CD14-positive monocyte (primary cell): ENCODE measurements at regions not wholly inside any gene's neighbourhood (a gene's known extent, or its start where the extent isn't known, plus 50 kb on each side); places are given as distances from the start of the nearest gene placed in this dataset.
"Not testable (repeated sequence)": the region's sequence is repeated elsewhere in the genome, so short reads cannot be mapped to it uniquely, and the experiment has no call there.

Experiments
- DNase-seq, 3 donors: peaks; one replicate each; pipeline ENCODE4 v3.0.0-alpha.2; 2011 to 2022
- H2AFZ ChIP-seq: 2 replicates; pipeline ENCODE4 v1.6.0; 2012; ENCODE audit warnings: mild to moderate bottlenecking, low read depth, low read length, inconsistent platforms; ENCODE audit not compliant: insufficient read depth, poor library complexity, severe bottlenecking
- H3K27ac ChIP-seq, 2 donors: 1 replicate in 1 of 2; 2 replicates in 1 of 2; pipeline ENCODE4 v1.5.1; 2012 to 2013; ENCODE audit warnings: low read length in 2 of 2, control low read depth in 1 of 2, inconsistent platforms in 1 of 2, low read depth in 1 of 2, mild to moderate bottlenecking in 1 of 2
- H3K27me3 ChIP-seq, 2 donors: one replicate each; pipeline versions ENCODE4 v1.6.0 to v1.6.1; 2011 to 2013; ENCODE audit warnings: low read length in 2 of 2; ENCODE audit not compliant: control insufficient read depth in 2 of 2, insufficient read depth in 2 of 2
- H3K36me3 ChIP-seq, 2 donors: replicated peaks in 1 of 2; 1 replicate in 1 of 2; 2 replicates in 1 of 2; pipeline versions ENCODE4 v1.5.1 to v1.6.1; 2012 to 2013; ENCODE audit warnings: low read length in 2 of 2, control low read depth in 1 of 2, inconsistent platforms in 1 of 2, mild to moderate bottlenecking in 1 of 2; ENCODE audit not compliant: insufficient read depth in 2 of 2, control insufficient read depth in 1 of 2
- H3K4me1 ChIP-seq, 2 donors: 1 replicate in 1 of 2; 2 replicates in 1 of 2; pipeline versions ENCODE4 v1.5.1 to v1.6.1; 2012 to 2013; ENCODE audit warnings: low read length in 2 of 2, control low read depth in 1 of 2, inconsistent platforms in 1 of 2, mild to moderate bottlenecking in 1 of 2, moderate library complexity in 1 of 2; ENCODE audit not compliant: insufficient read depth in 2 of 2, control insufficient read depth in 1 of 2
- H3K4me2 ChIP-seq: replicated peaks from 2 replicates; pipeline ENCODE3; 2012; ENCODE audit warnings: low read length, moderate library complexity, mild to moderate bottlenecking; ENCODE audit not compliant: poor library complexity, severe bottlenecking; ENCODE audit errors: extremely low read depth
- H3K4me3 ChIP-seq, 3 experiments: fragments of 200-600 bp in 1 of 3; sonication (generic) in 1 of 3; replicated peaks in 1 of 3; 1 replicate in 2 of 3; 2 replicates in 1 of 3; pipeline ENCODE4 v1.5.1; 2011 to 2013; ENCODE audit warnings: low read length in 3 of 3, mild to moderate bottlenecking in 3 of 3, control low read depth in 2 of 3, low read depth in 2 of 3, inconsistent platforms in 1 of 3, moderate library complexity in 1 of 3
- H3K79me2 ChIP-seq: 2 replicates; pipeline ENCODE4 v1.6.0; 2012; ENCODE audit warnings: mild to moderate bottlenecking, control low read depth, inconsistent platforms, low read length, moderate library complexity; ENCODE audit not compliant: insufficient read depth
- H3K9ac ChIP-seq: 2 replicates; pipeline ENCODE4 v1.6.0; 2017; ENCODE audit warnings: low read length, mild to moderate bottlenecking; ENCODE audit not compliant: insufficient read depth, poor library complexity, severe bottlenecking
- H3K9me3 ChIP-seq, 2 donors: replicated peaks in 1 of 2; 1 replicate in 1 of 2; 2 replicates in 1 of 2; pipeline versions ENCODE4 v1.5.1 to v1.6.1; 2012 to 2013; ENCODE audit warnings: low read length in 2 of 2, control low read depth in 1 of 2; ENCODE audit not compliant: control insufficient read depth in 1 of 2, insufficient read depth in 1 of 2
- H4K20me1 ChIP-seq: 2 replicates; pipeline ENCODE4 v1.6.0; 2012; ENCODE audit warnings: mild to moderate bottlenecking, low read length, control low read depth, moderate library complexity; ENCODE audit not compliant: insufficient read depth
- H3K27ac Mint-ChIP-seq, 7 donors: one replicate each; pipeline ENCODE4 v1.8.0; 2020; ENCODE audit warnings: mild to moderate bottlenecking in 7 of 7, mixed read lengths in 7 of 7, moderate library complexity in 6 of 7, inconsistent platforms in 2 of 7
- H3K27me3 Mint-ChIP-seq, 3 donors: one replicate each; pipeline ENCODE4 v1.8.0; 2021 to 2022; ENCODE audit warnings: low read depth in 3 of 3, mild to moderate bottlenecking in 3 of 3, mixed read lengths in 3 of 3, moderate library complexity in 3 of 3, inconsistent platforms in 1 of 3
- H3K36me3 Mint-ChIP-seq, 2 donors: one replicate each; pipeline ENCODE4 v1.8.0; 2020; ENCODE audit warnings: mixed read lengths in 2 of 2, inconsistent platforms in 1 of 2, mild to moderate bottlenecking in 1 of 2
- H3K4me1 Mint-ChIP-seq: one replicate; pipeline ENCODE4 v1.8.0; 2020; ENCODE audit warnings: mild to moderate bottlenecking, mixed read lengths
- H3K4me3 Mint-ChIP-seq, 2 donors: one replicate each; pipeline ENCODE4 v1.8.0; 2020; ENCODE audit warnings: mild to moderate bottlenecking in 2 of 2, mixed read lengths in 2 of 2, moderate library complexity in 1 of 2
- H3K9me3 Mint-ChIP-seq, 7 donors: one replicate each; pipeline ENCODE4 v1.8.0; 2020 to 2022; ENCODE audit warnings: mixed read lengths in 7 of 7, mild to moderate bottlenecking in 6 of 7, moderate library complexity in 6 of 7, inconsistent platforms in 2 of 7
- WGBS: methylation state at CpG from one replicate; pipeline ENCODE4 v1.1.5; 2013; ENCODE audit warnings: missing lambda C conversion rate; ENCODE audit not compliant: insufficient coverage; 5-methylcytosine and 5-hydroxymethylcytosine counted together
- intact Hi-C, 2 donors: fragments of 100-400 bp; cut with micrococcal nuclease; formaldehyde crosslinking; loops; one replicate each; pipeline versions ENCODE4 v1.15.0 to v1.15.1; 2023

DNA sequence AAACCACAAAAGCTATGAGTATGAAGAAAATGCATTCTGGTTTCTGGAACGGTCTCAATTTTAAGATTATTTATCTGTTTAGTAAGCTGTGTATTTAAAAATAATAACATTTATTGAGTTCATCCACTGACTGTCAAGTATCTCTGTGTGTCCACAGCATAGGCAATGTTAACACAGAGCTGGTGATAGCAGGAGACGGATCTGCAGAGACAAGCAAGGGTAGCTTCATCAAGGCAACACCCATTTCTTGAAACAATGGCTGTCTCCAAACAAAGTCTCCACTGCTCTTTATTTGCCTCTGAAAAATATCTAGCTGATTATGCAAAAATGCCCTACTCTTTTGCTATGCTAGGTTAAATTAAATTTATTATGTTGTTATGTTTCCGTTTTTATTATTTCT lies 818.3 kb downstream of the TTLL7 start:
- H2AFZ ChIP-seq, H3K27ac ChIP-seq, H3K9ac ChIP-seq, H3K4me1 Mint-ChIP-seq, H3K27me3 ChIP-seq, H4K20me1 ChIP-seq, DNase-seq, H3K79me2 ChIP-seq, H3K4me3 Mint-ChIP-seq, H3K4me2 ChIP-seq, H3K4me3 ChIP-seq, H3K4me1 ChIP-seq, intact Hi-C loops, H3K27ac Mint-ChIP-seq, H3K36me3 ChIP-seq, H3K9me3 Mint-ChIP-seq, H3K36me3 Mint-ChIP-seq, H3K9me3 ChIP-seq, H3K27me3 Mint-ChIP-seq: not testable (repeated sequence)
- WGBS, result no CpG with 5 or more reads among the region's 3 CpGs

DNA sequence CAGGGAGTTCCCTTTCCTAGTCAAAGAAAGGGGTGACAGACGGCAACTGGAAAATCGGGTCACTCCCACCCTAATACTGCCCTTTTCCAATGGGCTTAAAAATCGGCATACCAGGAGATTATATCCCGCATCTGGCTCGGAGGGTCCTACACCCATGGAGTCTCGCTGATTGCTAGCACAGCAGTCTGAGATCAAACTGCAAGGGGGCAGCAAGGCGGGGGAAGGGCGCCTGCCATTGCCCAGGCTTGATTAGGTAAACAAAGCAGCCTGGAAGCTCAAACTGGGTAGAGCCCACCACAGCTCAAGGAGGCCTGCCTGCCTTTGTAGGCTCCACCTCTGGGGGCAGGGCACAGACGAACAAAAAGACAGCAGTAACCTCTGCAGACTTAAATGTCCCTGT lies 831.3 kb downstream of the TTLL7 start:
- H3K4me3 Mint-ChIP-seq, H3K4me1 ChIP-seq, H3K4me3 ChIP-seq, H3K4me2 ChIP-seq, H3K27ac ChIP-seq, H3K4me1 Mint-ChIP-seq, H2AFZ ChIP-seq, H4K20me1 ChIP-seq, H3K9ac ChIP-seq, intact Hi-C loops, H3K27me3 ChIP-seq, H3K9me3 ChIP-seq, H3K36me3 ChIP-seq, H3K27me3 Mint-ChIP-seq, H3K79me2 ChIP-seq, DNase-seq, H3K36me3 Mint-ChIP-seq, H3K27ac Mint-ChIP-seq: not testable (repeated sequence)
- WGBS, result 93% methylated on average over 2 of the region's 9 CpGs
- peaks cover 2 to 14% (median 9%) of the 10 kb centered on the region in 7 donors for H3K9me3 Mint-ChIP-seq

DNA sequence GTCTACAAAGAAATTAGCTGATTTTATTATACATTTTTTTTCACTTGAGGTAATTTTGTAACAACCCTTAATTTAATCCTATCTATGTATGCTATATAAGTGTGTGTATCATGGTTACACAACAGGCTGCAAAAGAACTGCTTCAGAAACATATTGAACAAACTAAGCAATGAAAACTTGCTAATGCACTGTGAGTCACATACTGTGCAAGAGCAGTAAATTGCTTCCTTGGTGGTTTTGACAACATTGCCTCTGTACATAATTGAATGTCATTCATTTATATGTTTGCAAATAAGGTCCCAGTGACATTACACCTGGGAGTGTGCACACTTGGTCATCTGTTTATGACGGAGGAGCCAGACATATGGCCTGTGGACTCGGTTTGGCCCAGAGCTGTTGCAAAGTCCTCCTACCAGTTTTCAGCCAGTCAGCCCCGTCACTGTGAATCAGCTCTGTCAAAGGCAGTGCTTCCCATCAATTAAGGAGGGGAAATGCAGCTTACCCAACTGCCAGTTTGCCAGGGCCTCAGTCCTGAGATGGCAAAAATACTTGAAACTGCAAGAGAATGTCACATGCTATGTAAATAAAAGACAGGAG lies 835.0 kb downstream of the TTLL7 start:
- WGBS, result 94% methylated on average over 3 of the region's 3 CpGs
- H2AFZ ChIP-seq, H3K9ac ChIP-seq, H3K4me1 ChIP-seq, H4K20me1 ChIP-seq, H3K36me3 ChIP-seq, H3K27me3 Mint-ChIP-seq, H3K4me2 ChIP-seq, H3K4me3 ChIP-seq, H3K9me3 ChIP-seq, H3K27ac ChIP-seq, DNase-seq, H3K27me3 ChIP-seq, H3K79me2 ChIP-seq, intact Hi-C loops, H3K4me1 Mint-ChIP-seq, H3K36me3 Mint-ChIP-seq, H3K4me3 Mint-ChIP-seq, H3K27ac Mint-ChIP-seq: not testable (repeated sequence)
- H3K9me3 Mint-ChIP-seq, result peaks cover 2 to 11% (median 5%) of the 10 kb centered on the region in 7 donors

DNA sequence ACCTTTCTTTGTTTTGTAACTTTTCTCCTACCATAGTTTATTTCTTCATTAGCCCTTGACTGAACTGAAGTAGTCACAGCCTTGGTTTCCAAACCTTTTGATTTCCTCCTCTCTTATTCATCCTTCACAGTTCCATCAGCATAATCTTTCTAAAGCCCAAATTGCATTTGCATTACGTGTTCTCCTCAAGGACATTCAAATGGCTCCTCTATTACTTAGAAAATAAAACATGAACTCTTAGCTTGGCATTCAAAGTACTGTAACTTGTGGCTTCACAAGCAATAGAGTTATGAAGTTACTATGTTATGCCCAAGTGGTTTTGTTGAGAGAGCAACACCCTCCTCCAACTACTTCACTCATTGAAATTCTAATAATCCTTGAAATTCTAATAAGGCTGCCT lies 840.0 kb downstream of the TTLL7 start:
- H2AFZ ChIP-seq, H3K9ac ChIP-seq, H3K36me3 ChIP-seq, H3K4me1 Mint-ChIP-seq, H3K27me3 ChIP-seq, H3K9me3 Mint-ChIP-seq, H3K36me3 Mint-ChIP-seq, DNase-seq, H4K20me1 ChIP-seq, H3K27ac Mint-ChIP-seq, H3K4me3 Mint-ChIP-seq, H3K27me3 Mint-ChIP-seq, intact Hi-C loops, H3K9me3 ChIP-seq, H3K79me2 ChIP-seq, H3K4me3 ChIP-seq, H3K4me1 ChIP-seq, H3K4me2 ChIP-seq, H3K27ac ChIP-seq: not testable (repeated sequence)
- WGBS, result no CpG with 5 or more reads among the region's 1 CpG
